ENCODE measurements at regions not wholly inside any gene's neighbourhood (a gene's known extent, or its start where the extent isn't known, plus 50 kb on each side); places are given as distances from the start of the nearest gene placed in this dataset.

DNA sequence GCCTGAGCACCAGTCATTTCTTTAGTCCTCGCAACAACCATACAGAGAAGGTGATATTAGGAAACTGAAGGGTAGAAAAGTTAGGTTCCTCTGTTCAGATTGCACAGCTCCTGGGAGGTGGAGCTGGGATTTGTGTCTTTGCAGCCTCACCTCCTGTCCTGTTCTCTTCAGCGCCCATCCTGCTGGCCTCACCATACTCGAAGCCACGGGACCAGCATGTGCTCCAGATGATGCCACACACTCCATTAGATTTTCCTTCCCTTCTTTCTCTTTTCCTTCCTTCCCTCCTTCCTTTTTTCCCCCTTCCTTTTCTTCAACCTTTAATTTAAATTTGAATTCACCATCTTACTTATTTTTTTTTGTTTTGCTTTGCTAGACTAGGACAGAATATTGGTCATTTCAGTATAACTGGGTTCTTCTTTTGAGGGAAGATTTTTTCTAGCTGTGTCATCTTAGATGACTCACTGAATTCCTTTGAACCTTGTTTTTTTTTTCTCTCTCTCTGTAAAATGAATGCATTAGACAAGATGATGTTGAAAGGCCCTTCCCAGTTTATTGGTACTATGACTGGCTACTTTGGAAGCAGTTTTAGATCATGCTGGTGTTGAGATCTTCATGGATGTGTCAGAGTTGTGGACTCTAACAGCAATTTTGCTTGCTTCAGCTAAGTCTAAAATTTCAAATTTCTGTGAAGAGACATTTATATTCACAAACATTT is 662.5 kb upstream of the TENM4 start (continued):
- TF ChIP-seq CHD1 (IDR thresholded peaks at IDR 0.05; ENCODE audit: low read depth, low read length): no peak

DNA sequence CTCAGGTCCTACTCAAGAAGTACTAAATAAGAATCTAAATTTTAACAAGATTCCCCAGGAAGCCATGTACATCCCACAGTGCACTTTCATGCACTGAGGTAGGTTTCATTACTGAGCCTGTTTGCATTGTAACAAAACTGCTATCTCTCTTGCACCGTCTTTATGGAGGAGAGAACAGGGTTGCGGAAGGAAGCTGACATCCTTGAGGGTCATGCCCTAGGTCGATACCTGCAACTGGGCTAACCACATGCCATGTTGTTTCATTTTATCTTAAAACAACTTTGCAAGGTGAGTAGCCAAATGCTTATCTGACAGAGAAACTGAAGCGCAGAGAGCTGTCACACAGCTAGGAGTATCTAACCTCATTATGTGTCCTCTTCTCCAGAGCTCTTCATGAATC is 656.3 kb upstream of the TENM4 start:
- Histone ChIP-seq H2BK120ac (ENCODE audit: low read depth, low read length) (peak overlapping the region; percentile 87), H3K14ac (replicated peaks; ENCODE audit: low read depth, low read length) (peak overlapping the region; percentile 38), H2AK5ac (ENCODE audit: low read depth, low read length) (peak overlapping the region; percentile 91), H4K5ac (ENCODE audit: low read depth, low read length) (peak overlapping the region; percentile 33; the same call in 1 of the 2 replicates), H3K9me1 (ENCODE audit: insufficient read depth, low read length) (peaks cover 9% of the 10 kb centered on the region), H2AK9ac (replicated peaks; ENCODE audit: low read depth, low read length, poor library complexity) (peak overlapping the region; percentile 80), H3K4ac (ENCODE audit: low read depth, low read length) (peak overlapping the region; percentile 86), H3K9ac (ENCODE audit: low read depth, low read length) (no peak overlapping the region), H4K91ac (ENCODE audit: insufficient read depth, low read depth, low read length) (peak overlapping the region; percentile 83), H3K18ac (ENCODE audit: low read depth, low read length) (peak overlapping the region; percentile 30; the same call in 1 of the 2 replicates), H3K9me3 (ENCODE audit: control insufficient read depth, insufficient read depth, low read length) (no peaks in the 10 kb centered on the region), H2AFZ (replicated peaks; ENCODE audit: low read length, poor library complexity) (no peak overlapping the region), H3K4me3 (ENCODE audit: insufficient read depth, low read depth, low read length) (no peak overlapping the region), H3K56ac (ENCODE audit: extremely low read depth, insufficient read depth, low read length) (no peak overlapping the region; the same call in 1 of the 2 replicates), H3K79me1 (ENCODE audit: low read depth in 1 of 2, low read length in 2 of 2) (no peaks in the 10 kb centered on the region), H3K36me3 (ENCODE audit: control insufficient read depth, insufficient read depth, low read length) (no peaks in the 10 kb centered on the region), H3K23ac (ENCODE audit: low read depth, low read length) (no peak overlapping the region), H2BK15ac (ENCODE audit: low read depth, low read length) (peak overlapping the region; percentile 61; the same call in 2 of the 3 replicates), H3K27me3 (ENCODE audit: control insufficient read depth, insufficient read depth, low read length) (no peaks in the 10 kb centered on the region), H4K8ac (ENCODE audit: low read depth in 2 of 2, low read length in 2 of 2) (peak overlapping the region; percentile 3 to 69; a peak in 3 of 4 replicates), H3K4me2 (ENCODE audit: low read depth, low read length) (no peak overlapping the region), H2BK20ac (ENCODE audit: low read depth, low read length) (peak overlapping the region; percentile 93), H2BK5ac (ENCODE audit: low read depth, low read length, poor library complexity, severe bottlenecking) (peak overlapping the region; percentile 60), H3K4me1 (ENCODE audit: control insufficient read depth, insufficient read depth, low read length) (peaks cover 11% of the 10 kb centered on the region; the same call in 1 of the 2 replicates), H4K20me1 (ENCODE audit: insufficient read depth, low read length) (no peaks in the 10 kb centered on the region), H3K27ac (ENCODE audit: insufficient read depth, low read length) (no peak overlapping the region)
- no peak for DNase-seq
- intact Hi-C loops (cut with micrococcal nuclease): no loop called here
- peak; percentile 36; the same call in 1 of the 2 replicates for ATAC-seq (ENCODE audit: low read depth)
- no peak for TF ChIP-seq MAZ (IDR thresholded peaks at IDR 0.05; ENCODE audit: borderline replicate concordance, low read depth, low read length)
- TF ChIP-seq, protein P1, sequence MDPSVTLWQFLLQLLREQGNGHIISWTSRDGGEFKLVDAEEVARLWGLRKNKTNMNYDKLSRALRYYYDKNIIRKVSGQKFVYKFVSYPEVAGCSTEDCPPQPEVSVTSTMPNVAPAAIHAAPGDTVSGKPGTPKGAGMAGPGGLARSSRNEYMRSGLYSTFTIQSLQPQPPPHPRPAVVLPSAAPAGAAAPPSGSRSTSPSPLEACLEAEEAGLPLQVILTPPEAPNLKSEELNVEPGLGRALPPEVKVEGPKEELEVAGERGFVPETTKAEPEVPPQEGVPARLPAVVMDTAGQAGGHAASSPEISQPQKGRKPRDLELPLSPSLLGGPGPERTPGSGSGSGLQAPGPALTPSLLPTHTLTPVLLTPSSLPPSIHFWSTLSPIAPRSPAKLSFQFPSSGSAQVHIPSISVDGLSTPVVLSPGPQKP (IDR thresholded peaks at IDR 0.05; ENCODE audit: borderline replicate concordance, low read depth, low read length): no peak
- TF ChIP-seq, protein P2, sequence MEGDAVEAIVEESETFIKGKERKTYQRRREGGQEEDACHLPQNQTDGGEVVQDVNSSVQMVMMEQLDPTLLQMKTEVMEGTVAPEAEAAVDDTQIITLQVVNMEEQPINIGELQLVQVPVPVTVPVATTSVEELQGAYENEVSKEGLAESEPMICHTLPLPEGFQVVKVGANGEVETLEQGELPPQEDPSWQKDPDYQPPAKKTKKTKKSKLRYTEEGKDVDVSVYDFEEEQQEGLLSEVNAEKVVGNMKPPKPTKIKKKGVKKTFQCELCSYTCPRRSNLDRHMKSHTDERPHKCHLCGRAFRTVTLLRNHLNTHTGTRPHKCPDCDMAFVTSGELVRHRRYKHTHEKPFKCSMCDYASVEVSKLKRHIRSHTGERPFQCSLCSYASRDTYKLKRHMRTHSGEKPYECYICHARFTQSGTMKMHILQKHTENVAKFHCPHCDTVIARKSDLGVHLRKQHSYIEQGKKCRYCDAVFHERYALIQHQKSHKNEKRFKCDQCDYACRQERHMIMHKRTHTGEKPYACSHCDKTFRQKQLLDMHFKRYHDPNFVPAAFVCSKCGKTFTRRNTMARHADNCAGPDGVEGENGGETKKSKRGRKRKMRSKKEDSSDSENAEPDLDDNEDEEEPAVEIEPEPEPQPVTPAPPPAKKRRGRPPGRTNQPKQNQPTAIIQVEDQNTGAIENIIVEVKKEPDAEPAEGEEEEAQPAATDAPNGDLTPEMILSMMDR (conservative IDR thresholded peaks at IDR 0.05; ENCODE audit: low read depth, low read length): no peak
- TF ChIP-seq BHLHE40 (IDR thresholded peaks at IDR 0.05; ENCODE audit: low read depth, low read length): no peak
- CTCF ChIA-PET: interaction anchor here (1.3 kb wide), 1 partner anchor 12 kb away, joined by 3 read pairs; no protein-coding TSS in a partner anchor
- 80% methylated on average over 1 of the region's 4 CpGs; no CpG with 5 or more reads in 1 of the 2 experiments for WGBS, 2 experiments (ENCODE audit: extremely low coverage in 2 of 2, insufficient read length in 1 of 2)
- BruUV-seq (replicated peaks): no TSS peak
- dilution Hi-C loops (cut with HindIII; ENCODE audit: low sequenced_read_pairs, unreplicated experiment): no loop called here
- POLR2A ChIA-PET (ENCODE audit: unreplicated experiment): no interaction called here
- in situ Hi-C loops (cut with MboI; ENCODE audit: low sequenced_read_pairs): no loop called here
